Psoas muscle (tissue), 7 donors: ENCODE measurements at regions not wholly inside any gene's neighbourhood (a gene's known extent, or its start where the extent isn't known, plus 50 kb on each side); places are given as distances from the start of the nearest gene placed in this dataset.

Experiments used
- ATAC-seq, 4 donors: fragments of 200-7000 bp; cut with Tn5 transposase; one replicate each; pipeline ENCODE4 v1.9.1; 2020; ENCODE audit warnings: moderate library complexity in 3 of 4, mild to moderate bottlenecking in 2 of 4
- DNase-seq, 2 donors: peaks; one replicate each; pipeline ENCODE4 v3.0.0-alpha.2; 2020
- H3K27ac ChIP-seq: fragments of 200-600 bp; one replicate; pipeline ENCODE4 v1.8.0; 2022
- H3K27me3 ChIP-seq, 3 donors: fragments of 200-600 bp in 1 of 3; one replicate each; pipeline versions ENCODE4 v1.6.1 to v1.8.0; 2013 to 2022; ENCODE audit warnings: low read length in 2 of 3, mild to moderate bottlenecking in 2 of 3, moderate library complexity in 1 of 3; ENCODE audit not compliant: insufficient read depth in 3 of 3
- H3K36me3 ChIP-seq, 2 donors: fragments of 200-600 bp in 1 of 2; one replicate each; pipeline versions ENCODE4 v1.6.1 to v1.8.0; 2013 to 2022; ENCODE audit warnings: low read depth in 1 of 2, mild to moderate bottlenecking in 1 of 2, moderate library complexity in 1 of 2; ENCODE audit not compliant: insufficient read depth in 1 of 2
- H3K4me1 ChIP-seq: fragments of 200-600 bp; one replicate; pipeline ENCODE4 v1.8.0; 2022
- H3K4me3 ChIP-seq: fragments of 200-600 bp; one replicate; pipeline ENCODE4 v1.8.0; 2022; ENCODE audit warnings: mild to moderate bottlenecking
- H3K9me3 ChIP-seq: fragments of 200-600 bp; one replicate; pipeline ENCODE4 v1.8.0; 2022
- CTCF ChIP-seq: fragments of 200-600 bp; IDR thresholded peaks from one replicate; pipeline ENCODE4 v1.8.0; 2022; ENCODE audit warnings: antibody characterized with exemption
- WGBS, 3 donors: extraction: QIAGEN DNeasy Blood & Tissue Kit; methylation state at CpG; one replicate each; pipeline versions ENCODE4 v1.1.6 to v1.1.7; 2013; 5-methylcytosine and 5-hydroxymethylcytosine counted together
- intact Hi-C, 2 donors: fragments of 100-400 bp; cut with DNase I; formaldehyde crosslinking; loops; one replicate each; pipeline versions ENCODE4 v1.11.0 to v1.14.2; 2022
- donor health status: healthy with polysubstance abuse.
- donor health status: DM: no; HTN: no; CAD: no; lungs with moderate emphysema.
- donor health status: Bipolar disorder and iron deficiency.
- donor health status: healthy.
- donor health status: DM: yes; HTN: yes; CAD: no.
- donor health status: DM: no; HTN: no; CAD: no.
- donor health status: DM: yes; HTN: yes; CAD: no.

GRCh38 chr6:21666853-21667681 lies 73.5 kb downstream of the SOX4 start:
- DNase-seq (peak in 1 of 2 donors; percentile 43), ATAC-seq (no peak)
- Histone ChIP-seq H3K4me1 (no peaks in the 10 kb centered on the region), H3K27ac (peak overlapping the region; percentile 23), H3K9me3 (no peaks in the 10 kb centered on the region), H3K27me3 (peaks cover 0 to 55% (median 20%) of the 10 kb centered on the region in 3 donors), H3K4me3 (peak overlapping the region; percentile 67), H3K36me3 (no peaks in the 10 kb centered on the region)
- 34 to 50% (median 45%) methylated on average over 27 of the region's 27 CpGs for WGBS, 3 donors
- intact Hi-C loops, result no loop called here
- TF ChIP-seq CTCF, result no peak

- ATAC-seq (no peak), DNase-seq (no peak)
- intact Hi-C loops, result no loop called here
- 71 to 78% (median 77%) methylated on average over 3 of the region's 3 CpGs for WGBS, 3 donors
- H3K36me3 ChIP-seq, result no peaks in the 10 kb centered on the region
- H3K4me3 ChIP-seq, result no peak overlapping the region
- peaks cover 0 to 37% (median 20%) of the 10 kb centered on the region in 3 donors for H3K27me3 ChIP-seq
- no peaks in the 10 kb centered on the region for H3K4me1 ChIP-seq
- H3K9me3 ChIP-seq, result no peaks in the 10 kb centered on the region
- no peak overlapping the region for H3K27ac ChIP-seq
- TF ChIP-seq CTCF, result no peak
Observed at GRCh38 chr6:21668795-21669194, 75.2 kb downstream of the SOX4 start.

GRCh38 chr6:21676769-21677168 lies 83.2 kb downstream of the SOX4 start:
- H3K9me3 ChIP-seq, result no peaks in the 10 kb centered on the region

GRCh38 chr6:21678990-21679389 lies 85.4 kb downstream of the SOX4 start:
- no peak for TF ChIP-seq CTCF
- intact Hi-C loops, result no loop called here
- Histone ChIP-seq H3K36me3 (no peaks in the 10 kb centered on the region), H3K9me3 (no peaks in the 10 kb centered on the region), H3K4me3 (no peak overlapping the region), H3K27me3 (no peaks in the 10 kb centered on the region), H3K27ac (no peak overlapping the region), H3K4me1 (no peaks in the 10 kb centered on the region)
- 82 to 88% (median 83%) methylated on average over 6 of the region's 6 CpGs for WGBS, 3 donors
- ATAC-seq, result no peak
- no peak for DNase-seq

More at GRCh38 chr6:21676769-21677168, 83.2 kb downstream of the SOX4 start:
- 40 to 85% (median 47%) methylated on average over 2 of the region's 2 CpGs for WGBS, 3 donors
- Histone ChIP-seq H3K27me3 (no peaks in the 10 kb centered on the region), H3K4me1 (no peaks in the 10 kb centered on the region), H3K27ac (no peak overlapping the region), H3K36me3 (no peaks in the 10 kb centered on the region), H3K4me3 (no peak overlapping the region)
- TF ChIP-seq CTCF, result no peak
- ATAC-seq (no peak), DNase-seq (no peak)
- intact Hi-C loops, result no loop called here
